ENCODE measurements at regions not wholly inside any gene's neighbourhood (a gene's known extent, or its start where the extent isn't known, plus 50 kb on each side); places are given as distances from the start of the nearest gene placed in this dataset.
A peak's percentile ranks its signal among the peaks of the same experiment; 100 is the strongest.

GRCh38 chr3:117626577-117626976, 917.0 kb downstream of the TUSC7 start:
- H3K27me3 ChIP-seq (ENCODE audit: insufficient read depth) = no peaks in the 10 kb centered on the region
- H3K9me3 ChIP-seq = no peaks in the 10 kb centered on the region
- no peaks in the 10 kb centered on the region for H3K79me2 ChIP-seq (ENCODE audit: insufficient read depth)
- peaks cover 16% of the 10 kb centered on the region for H3F3A ChIP-seq (replicated peaks; ENCODE audit: insufficient read depth)
- no peak overlapping the region for H3K4me2 ChIP-seq
- 85% methylated on average over 2 of the region's 2 CpGs for WGBS (ENCODE audit: low lambda C conversion rate)
- peaks cover 10 to 32% of the 10 kb centered on the region in 2 experiments; a peak in 3 of 4 replicates for H3K4me1 ChIP-seq (ENCODE audit: control insufficient read depth in 1 of 2, insufficient read depth in 2 of 2, low read depth in 1 of 2, low read length in 1 of 2)
- no peak for TF ChIP-seq FOXJ3 (CRISPR knock-in tag; IDR thresholded peaks at IDR 0.05)
- no peak overlapping the region for H3K27ac ChIP-seq (ENCODE audit: low read depth in 2 of 2, low read length in 1 of 2)
- H3K9me2 ChIP-seq = no peaks in the 10 kb centered on the region
- DNase-seq = no peak
- ChIA-PET CTCF (no interaction called here), POLR2A (no interaction called here)
- no peak overlapping the region for H3K9ac ChIP-seq
- no peak overlapping the region for H2AFZ ChIP-seq (ENCODE audit: low read depth)
- H3K36me3 ChIP-seq (replicated peaks in 1 of 2; ENCODE audit: control insufficient read depth in 1 of 2, insufficient read depth in 2 of 2, low read length in 1 of 2) = no peaks in the 10 kb centered on the region
- no peaks in the 10 kb centered on the region for H4K20me1 ChIP-seq (ENCODE audit: insufficient read depth)
- no peak overlapping the region for H3K4me3 ChIP-seq (ENCODE audit: low read depth in 2 of 2, low read length in 1 of 2)

GRCh38 chr3:117628823-117629291, 919.3 kb downstream of the TUSC7 start:
- 4% methylated on average over 2 of the region's 2 CpGs for WGBS (ENCODE audit: low lambda C conversion rate)
- CTCF ChIA-PET = interaction anchor here (0.6 to 1.5 kb wide), 4 partner anchors 20 to 858 kb away, joined by 3 to 4 read pairs (median 4); no protein-coding TSS in a partner anchor
- Histone ChIP-seq H3K9me2 (no peaks in the 10 kb centered on the region), H4K20me1 (ENCODE audit: insufficient read depth) (no peaks in the 10 kb centered on the region), H3K4me3 (ENCODE audit: low read depth in 2 of 2, low read length in 1 of 2) (no peak overlapping the region; a peak in 1 of 4 replicates), H3K4me2 (peak overlapping the region; percentile 59; the same call in 1 of the 2 replicates), H3K4me1 (ENCODE audit: control insufficient read depth in 1 of 2, insufficient read depth in 2 of 2, low read depth in 1 of 2, low read length in 1 of 2) (peaks cover 10 to 45% of the 10 kb centered on the region in 2 experiments; a peak in 3 of 4 replicates), H3K9ac (no peak overlapping the region), H3K9me3 (no peaks in the 10 kb centered on the region), H3K27ac (ENCODE audit: low read depth in 2 of 2, low read length in 1 of 2) (peak overlapping the region; percentile 42 to 96; a peak in 3 of 4 replicates), H3K79me2 (ENCODE audit: insufficient read depth) (no peaks in the 10 kb centered on the region), H3F3A (replicated peaks; ENCODE audit: insufficient read depth) (no peaks in the 10 kb centered on the region), H3K36me3 (replicated peaks in 1 of 2; ENCODE audit: control insufficient read depth in 1 of 2, insufficient read depth in 2 of 2, low read length in 1 of 2) (no peaks in the 10 kb centered on the region), H3K27me3 (ENCODE audit: insufficient read depth) (no peaks in the 10 kb centered on the region), H2AFZ (ENCODE audit: low read depth) (no peak overlapping the region)
- POLR2A ChIA-PET = no interaction called here
- peak; percentile 64 for DNase-seq
- TF ChIP-seq FOXM1 (IDR thresholded peaks at IDR 0.05; ENCODE audit: low read depth) (no peak), FOXJ3 (CRISPR knock-in tag; IDR thresholded peaks at IDR 0.05) (no peak), PBX3 (IDR thresholded peaks at IDR 0.05) (0 out of 2 replicates have a peak, but pooled peaks have one; percentile 11), YY1 (IDR thresholded peaks at IDR 0.05; ENCODE audit: low read depth) (no peak), RFX5 (IDR thresholded peaks at IDR 0.05; ENCODE audit: low read length) (no peak), SIN3A (IDR thresholded peaks at IDR 0.05; ENCODE audit: borderline replicate concordance, low read depth, low read length) (no peak), NRF1 (IDR thresholded peaks at IDR 0.05; ENCODE audit: low read depth, low read length) (no peak), POLR2AphosphoS5 (IDR thresholded peaks at IDR 0.05; ENCODE audit: low read depth, low read length) (no peak; the same call in 1 of the 2 replicates), TEAD4 (IDR thresholded peaks at IDR 0.05; ENCODE audit: borderline replicate concordance, insufficient read depth) (no peak), ELF1 (IDR thresholded peaks at IDR 0.05) (no peak), RXRA (IDR thresholded peaks at IDR 0.05; ENCODE audit: borderline replicate concordance, low read depth) (no peak), JUND (IDR thresholded peaks at IDR 0.05) (peak; percentile 26; the same call in 1 of the 2 replicates), TAF1 (IDR thresholded peaks at IDR 0.05; ENCODE audit: borderline replicate concordance, low read depth, low read length) (no peak), EP300 (IDR thresholded peaks at IDR 0.05; ENCODE audit: borderline replicate concordance in 1 of 2, low read depth in 1 of 2, low read length in 1 of 2) (peak; percentile 36 to 88; a peak in 3 of 4 replicates), FOSL2 (IDR thresholded peaks at IDR 0.05; ENCODE audit: borderline replicate concordance, low read depth) (no peak), RCOR1 (IDR thresholded peaks at IDR 0.05; ENCODE audit: low read length) (peak; percentile 70; the same call in 1 of the 2 replicates), USF2 (IDR thresholded peaks at IDR 0.05; ENCODE audit: borderline replicate concordance, low read depth, low read length) (no peak), RAD21 (IDR thresholded peaks at IDR 0.05; ENCODE audit: low read length) (no peak), NFIC (IDR thresholded peaks at IDR 0.05; ENCODE audit: borderline replicate concordance) (peak; percentile 88), MEF2A (IDR thresholded peaks at IDR 0.05; ENCODE audit: borderline replicate concordance, low read depth) (no peak), EZH2phosphoT487 (IDR thresholded peaks at IDR 0.05; ENCODE audit: borderline replicate concordance, low read depth) (no peak)
- TF ChIP-seq, protein P1, sequence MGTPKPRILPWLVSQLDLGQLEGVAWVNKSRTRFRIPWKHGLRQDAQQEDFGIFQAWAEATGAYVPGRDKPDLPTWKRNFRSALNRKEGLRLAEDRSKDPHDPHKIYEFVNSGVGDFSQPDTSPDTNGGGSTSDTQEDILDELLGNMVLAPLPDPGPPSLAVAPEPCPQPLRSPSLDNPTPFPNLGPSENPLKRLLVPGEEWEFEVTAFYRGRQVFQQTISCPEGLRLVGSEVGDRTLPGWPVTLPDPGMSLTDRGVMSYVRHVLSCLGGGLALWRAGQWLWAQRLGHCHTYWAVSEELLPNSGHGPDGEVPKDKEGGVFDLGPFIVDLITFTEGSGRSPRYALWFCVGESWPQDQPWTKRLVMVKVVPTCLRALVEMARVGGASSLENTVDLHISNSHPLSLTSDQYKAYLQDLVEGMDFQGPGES (IDR thresholded peaks at IDR 0.05; ENCODE audit: low read depth, low read length) = no peak
- TF ChIP-seq, protein P2, sequence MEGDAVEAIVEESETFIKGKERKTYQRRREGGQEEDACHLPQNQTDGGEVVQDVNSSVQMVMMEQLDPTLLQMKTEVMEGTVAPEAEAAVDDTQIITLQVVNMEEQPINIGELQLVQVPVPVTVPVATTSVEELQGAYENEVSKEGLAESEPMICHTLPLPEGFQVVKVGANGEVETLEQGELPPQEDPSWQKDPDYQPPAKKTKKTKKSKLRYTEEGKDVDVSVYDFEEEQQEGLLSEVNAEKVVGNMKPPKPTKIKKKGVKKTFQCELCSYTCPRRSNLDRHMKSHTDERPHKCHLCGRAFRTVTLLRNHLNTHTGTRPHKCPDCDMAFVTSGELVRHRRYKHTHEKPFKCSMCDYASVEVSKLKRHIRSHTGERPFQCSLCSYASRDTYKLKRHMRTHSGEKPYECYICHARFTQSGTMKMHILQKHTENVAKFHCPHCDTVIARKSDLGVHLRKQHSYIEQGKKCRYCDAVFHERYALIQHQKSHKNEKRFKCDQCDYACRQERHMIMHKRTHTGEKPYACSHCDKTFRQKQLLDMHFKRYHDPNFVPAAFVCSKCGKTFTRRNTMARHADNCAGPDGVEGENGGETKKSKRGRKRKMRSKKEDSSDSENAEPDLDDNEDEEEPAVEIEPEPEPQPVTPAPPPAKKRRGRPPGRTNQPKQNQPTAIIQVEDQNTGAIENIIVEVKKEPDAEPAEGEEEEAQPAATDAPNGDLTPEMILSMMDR (IDR thresholded peaks at IDR 0.05) = no peak
- TF ChIP-seq, protein P3, sequence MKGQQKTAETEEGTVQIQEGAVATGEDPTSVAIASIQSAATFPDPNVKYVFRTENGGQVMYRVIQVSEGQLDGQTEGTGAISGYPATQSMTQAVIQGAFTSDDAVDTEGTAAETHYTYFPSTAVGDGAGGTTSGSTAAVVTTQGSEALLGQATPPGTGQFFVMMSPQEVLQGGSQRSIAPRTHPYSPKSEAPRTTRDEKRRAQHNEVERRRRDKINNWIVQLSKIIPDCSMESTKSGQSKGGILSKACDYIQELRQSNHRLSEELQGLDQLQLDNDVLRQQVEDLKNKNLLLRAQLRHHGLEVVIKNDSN (IDR thresholded peaks at IDR 0.05; ENCODE audit: borderline replicate concordance, low read depth) = peak; percentile 85
